Activated CD8-positive, alpha-beta T cell treated with anti-CD3 and anti-CD28 coated beads for 36 hours (primary cell): ENCODE measurements at regions not wholly inside any gene's neighbourhood (a gene's known extent, or its start where the extent isn't known, plus 50 kb on each side); places are given as distances from the start of the nearest gene placed in this dataset.

Experiments
- ATAC-seq: fragments of 200-7000 bp; cut with Tn5 transposase; one replicate; pipeline ENCODE4 v1.10.0; 2021; ENCODE audit warnings: mild to moderate bottlenecking, moderate library complexity
- CTCF ChIA-PET: fragments of 350-600 bp; sonication (Branson Sonifier 250); formaldehyde crosslinking; loops from one replicate; lab custom pipeline; 2021; ENCODE audit warnings: antibody characterized with exemption; lab: Charles Lee
- POLR2A ChIA-PET: fragments of 350-600 bp; sonication (Branson Sonifier 250); formaldehyde crosslinking; loops from one replicate; lab custom pipeline; 2021; ENCODE audit warnings: antibody characterized with exemption; lab: Charles Lee
- DNase-seq: peaks from one replicate; pipeline ENCODE4 v3.0.0-alpha.2; 2020
- H3K27ac Mint-ChIP-seq: one replicate; pipeline ENCODE4 v1.8.0; 2021; ENCODE audit warnings: mild to moderate bottlenecking, mixed read lengths
- H3K27me3 Mint-ChIP-seq: one replicate; pipeline ENCODE4 v1.8.0; 2021; ENCODE audit warnings: mixed read lengths
- H3K36me3 Mint-ChIP-seq: one replicate; pipeline ENCODE4 v1.8.0; 2021; ENCODE audit warnings: low read depth, mixed read lengths
- H3K4me1 Mint-ChIP-seq: one replicate; pipeline ENCODE4 v1.8.0; 2021; ENCODE audit warnings: low read depth, mixed read lengths
- H3K4me3 Mint-ChIP-seq: one replicate; pipeline ENCODE4 v1.8.0; 2021; ENCODE audit warnings: mild to moderate bottlenecking, moderate library complexity, mixed read lengths
- H3K9me3 Mint-ChIP-seq: one replicate; pipeline ENCODE4 v1.8.0; 2021; ENCODE audit warnings: mixed read lengths
- CTCF ChIP-seq: fragments of 200-600 bp; IDR thresholded peaks from one replicate; pipeline ENCODE4 v1.8.0; 2022; ENCODE audit warnings: antibody characterized with exemption, mild to moderate bottlenecking
- intact Hi-C: fragments of 100-400 bp; cut with micrococcal nuclease; formaldehyde crosslinking; loops from one replicate; pipeline ENCODE4 v1.10.0; 2022

GRCh38 chr6:168941036-168941435, 312.6 kb downstream of the THBS2 start:
- ATAC-seq = no peak
- TF ChIP-seq CTCF = no peak
- H3K36me3 Mint-ChIP-seq = no peaks in the 10 kb centered on the region
- intact Hi-C loops = no loop called here
- H3K4me3 Mint-ChIP-seq = no peak overlapping the region
- CTCF ChIA-PET = no interaction called here
- no peaks in the 10 kb centered on the region for H3K9me3 Mint-ChIP-seq
- POLR2A ChIA-PET = no interaction called here
- peaks cover 8% of the 10 kb centered on the region for H3K27me3 Mint-ChIP-seq
- no peaks in the 10 kb centered on the region for H3K4me1 Mint-ChIP-seq
- no peak for DNase-seq
- H3K27ac Mint-ChIP-seq = no peak overlapping the region

- H3K27ac Mint-ChIP-seq = no peak overlapping the region
- ATAC-seq = no peak
- no peaks in the 10 kb centered on the region for H3K9me3 Mint-ChIP-seq
- no peak for DNase-seq
- TF ChIP-seq CTCF = no peak
- intact Hi-C loops = no loop called here
- POLR2A ChIA-PET = no interaction called here
- no peak overlapping the region for H3K4me3 Mint-ChIP-seq
- no peaks in the 10 kb centered on the region for H3K36me3 Mint-ChIP-seq
- CTCF ChIA-PET = interaction anchor here (1.4 kb wide), 1 partner anchor 16 kb away, joined by 4 read pairs; no protein-coding TSS in a partner anchor
- peaks cover 13% of the 10 kb centered on the region for H3K27me3 Mint-ChIP-seq
- H3K4me1 Mint-ChIP-seq = no peaks in the 10 kb centered on the region
These were observed 313.9 kb downstream of the THBS2 start for GRCh38 chr6:168939796-168940195.

- CTCF ChIA-PET = interaction anchor here (1.4 kb wide), 1 partner anchor 17 kb away, joined by 4 read pairs; no protein-coding TSS in a partner anchor
- ATAC-seq (no peak), DNase-seq (no peak)
- no peak overlapping the region for H3K4me3 Mint-ChIP-seq
- POLR2A ChIA-PET = no interaction called here
- no peak overlapping the region for H3K27ac Mint-ChIP-seq
- peaks cover 16% of the 10 kb centered on the region for H3K27me3 Mint-ChIP-seq
- intact Hi-C loops = no loop called here
- H3K9me3 Mint-ChIP-seq = no peaks in the 10 kb centered on the region
- H3K4me1 Mint-ChIP-seq = no peaks in the 10 kb centered on the region
- no peaks in the 10 kb centered on the region for H3K36me3 Mint-ChIP-seq
- no peak for TF ChIP-seq CTCF
These were observed 314.6 kb downstream of the THBS2 start for GRCh38 chr6:168939041-168939440.

GRCh38 chr6:168938546-168938945, 315.1 kb downstream of the THBS2 start:
- Mint-ChIP-seq H3K36me3 (no peaks in the 10 kb centered on the region), H3K27me3 (peaks cover 16% of the 10 kb centered on the region), H3K4me1 (no peaks in the 10 kb centered on the region), H3K4me3 (no peak overlapping the region), H3K9me3 (no peaks in the 10 kb centered on the region), H3K27ac (no peak overlapping the region)
- no peak for ATAC-seq
- CTCF ChIA-PET = no interaction called here
- POLR2A ChIA-PET = no interaction called here
- intact Hi-C loops = no loop called here
- TF ChIP-seq CTCF = no peak
- DNase-seq = no peak

- intact Hi-C loops = no loop called here
- no peak for TF ChIP-seq CTCF
- H3K4me1 Mint-ChIP-seq = no peaks in the 10 kb centered on the region
- DNase-seq (no peak), ATAC-seq (no peak)
- ChIA-PET POLR2A (no interaction called here), CTCF (no interaction called here)
- no peak overlapping the region for H3K4me3 Mint-ChIP-seq
- no peaks in the 10 kb centered on the region for H3K36me3 Mint-ChIP-seq
- H3K27ac Mint-ChIP-seq = no peak overlapping the region
- peaks cover 18% of the 10 kb centered on the region for H3K27me3 Mint-ChIP-seq
- H3K9me3 Mint-ChIP-seq = no peaks in the 10 kb centered on the region
These were observed 316.6 kb downstream of the THBS2 start for GRCh38 chr6:168937054-168937453.
